Neural crest cell (in vitro differentiated cells): ENCODE measurements at regions not wholly inside any gene's neighbourhood (a gene's known extent, or its start where the extent isn't known, plus 50 kb on each side); places are given as distances from the start of the nearest gene placed in this dataset.

Source experiments
- DNase-seq: peaks from one replicate; pipeline ENCODE4 v3.0.0; 2021; ENCODE audit warnings: low read depth, mixed read lengths, low spot score
- H3K27ac Mint-ChIP-seq: one replicate; pipeline ENCODE4 v1.8.0; 2021; ENCODE audit warnings: mild to moderate bottlenecking, mixed read lengths; ENCODE audit not compliant: unreplicated experiment
- H3K27me3 Mint-ChIP-seq: 2 replicates; pipeline ENCODE4 v1.8.0; 2021; ENCODE audit warnings: low read depth, mild to moderate bottlenecking, mixed read lengths
- H3K36me3 Mint-ChIP-seq: 2 replicates; pipeline ENCODE4 v1.8.0; 2021; ENCODE audit warnings: low read depth, mild to moderate bottlenecking, mixed read lengths
- H3K4me1 Mint-ChIP-seq: 2 replicates; pipeline ENCODE4 v1.8.0; 2021; ENCODE audit warnings: mixed read lengths
- H3K4me3 Mint-ChIP-seq: one replicate; pipeline ENCODE4 v1.8.0; 2021; ENCODE audit warnings: mild to moderate bottlenecking, mixed read lengths
- H3K9me3 Mint-ChIP-seq: 2 replicates; pipeline ENCODE4 v1.8.0; 2021; ENCODE audit warnings: mixed read lengths
- TF ChIP-seq, protein P1 (sequence below): fragments of 200-600 bp; sonication (generic); conservative IDR thresholded peaks from 2 replicates; pipeline ENCODE4 v1.5.0; 2021; ENCODE audit warnings: antibody characterized with exemption, mild to moderate bottlenecking

DNA sequence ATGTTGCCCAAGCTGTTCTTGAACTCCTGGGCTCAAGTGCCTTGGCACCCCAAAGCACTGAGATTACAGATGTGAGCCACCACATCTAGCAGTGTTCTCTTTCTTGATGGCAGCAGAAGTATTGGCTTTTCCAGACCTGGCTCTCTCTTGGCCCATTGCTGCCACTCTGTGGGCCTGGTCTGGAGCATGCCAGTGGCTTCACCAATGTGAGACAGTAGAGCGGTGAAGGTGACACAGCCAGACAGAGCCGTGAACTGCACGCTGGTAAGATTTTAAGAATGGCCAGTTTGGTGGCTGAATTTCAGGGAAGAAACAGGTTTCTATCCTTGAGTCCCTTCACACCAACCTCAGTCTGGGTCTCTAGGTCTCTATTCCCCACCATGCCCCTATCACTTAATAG lies 552.7 kb upstream of the NRP1 start:
- H3K27ac Mint-ChIP-seq: no peak overlapping the region
- H3K4me3 Mint-ChIP-seq: no peak overlapping the region
- peaks cover under 1% of the 10 kb centered on the region for H3K9me3 Mint-ChIP-seq
- no peaks in the 10 kb centered on the region for H3K36me3 Mint-ChIP-seq
- TF ChIP-seq, protein P1, sequence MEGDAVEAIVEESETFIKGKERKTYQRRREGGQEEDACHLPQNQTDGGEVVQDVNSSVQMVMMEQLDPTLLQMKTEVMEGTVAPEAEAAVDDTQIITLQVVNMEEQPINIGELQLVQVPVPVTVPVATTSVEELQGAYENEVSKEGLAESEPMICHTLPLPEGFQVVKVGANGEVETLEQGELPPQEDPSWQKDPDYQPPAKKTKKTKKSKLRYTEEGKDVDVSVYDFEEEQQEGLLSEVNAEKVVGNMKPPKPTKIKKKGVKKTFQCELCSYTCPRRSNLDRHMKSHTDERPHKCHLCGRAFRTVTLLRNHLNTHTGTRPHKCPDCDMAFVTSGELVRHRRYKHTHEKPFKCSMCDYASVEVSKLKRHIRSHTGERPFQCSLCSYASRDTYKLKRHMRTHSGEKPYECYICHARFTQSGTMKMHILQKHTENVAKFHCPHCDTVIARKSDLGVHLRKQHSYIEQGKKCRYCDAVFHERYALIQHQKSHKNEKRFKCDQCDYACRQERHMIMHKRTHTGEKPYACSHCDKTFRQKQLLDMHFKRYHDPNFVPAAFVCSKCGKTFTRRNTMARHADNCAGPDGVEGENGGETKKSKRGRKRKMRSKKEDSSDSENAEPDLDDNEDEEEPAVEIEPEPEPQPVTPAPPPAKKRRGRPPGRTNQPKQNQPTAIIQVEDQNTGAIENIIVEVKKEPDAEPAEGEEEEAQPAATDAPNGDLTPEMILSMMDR: no peak
- peaks cover 11% of the 10 kb centered on the region for H3K4me1 Mint-ChIP-seq
- no peak for DNase-seq
- H3K27me3 Mint-ChIP-seq: no peaks in the 10 kb centered on the region

DNA sequence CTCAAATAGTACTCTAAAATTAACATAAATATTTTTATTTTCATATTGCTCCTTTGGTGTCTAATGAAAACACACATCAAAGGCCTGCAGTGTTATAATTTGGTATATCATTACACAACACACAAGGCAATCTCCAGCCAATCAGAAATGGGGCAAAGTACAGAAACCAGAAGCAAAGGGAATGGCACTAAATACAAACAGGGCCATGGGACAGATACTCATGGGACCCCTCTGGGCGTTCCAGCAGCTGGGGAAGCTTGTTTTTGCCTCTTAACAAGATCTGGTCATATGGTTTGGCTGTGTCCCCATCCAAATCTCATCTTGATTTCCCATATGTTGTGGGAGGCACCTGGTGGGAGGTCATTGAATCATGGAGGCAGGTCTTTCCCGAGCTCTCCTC lies 551.8 kb upstream of the NRP1 start:
- Mint-ChIP-seq H3K36me3 (no peaks in the 10 kb centered on the region), H3K4me1 (peaks cover 11% of the 10 kb centered on the region), H3K9me3 (no peaks in the 10 kb centered on the region), H3K27me3 (no peaks in the 10 kb centered on the region), H3K27ac (no peak overlapping the region), H3K4me3 (no peak overlapping the region)
- TF ChIP-seq, protein P1: no peak
- no peak for DNase-seq

DNA sequence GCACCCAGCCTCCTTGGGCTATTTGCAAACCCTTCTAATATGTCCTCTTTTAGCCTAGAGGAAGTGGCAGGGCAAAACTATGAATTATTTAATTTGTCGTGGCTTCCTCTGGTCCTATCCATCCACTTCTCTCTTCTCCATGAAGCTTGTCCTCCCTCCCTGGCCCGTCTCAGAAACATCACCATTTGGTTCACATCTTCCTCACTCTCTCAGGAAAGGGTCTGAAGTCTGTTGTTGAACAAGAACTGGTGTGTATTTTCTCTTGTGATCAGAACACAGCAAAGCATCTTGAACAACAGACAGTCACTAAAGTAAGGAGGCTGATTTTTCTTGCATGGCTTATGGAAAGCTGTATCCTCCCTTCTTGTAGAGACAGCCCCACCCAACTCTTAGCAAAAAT lies 550.1 kb upstream of the NRP1 start:
- Mint-ChIP-seq H3K9me3 (no peaks in the 10 kb centered on the region), H3K27me3 (no peaks in the 10 kb centered on the region), H3K27ac (no peak overlapping the region), H3K4me1 (peaks cover 5% of the 10 kb centered on the region), H3K36me3 (no peaks in the 10 kb centered on the region), H3K4me3 (no peak overlapping the region)
- TF ChIP-seq, protein P1: no peak
- no peak for DNase-seq

DNA sequence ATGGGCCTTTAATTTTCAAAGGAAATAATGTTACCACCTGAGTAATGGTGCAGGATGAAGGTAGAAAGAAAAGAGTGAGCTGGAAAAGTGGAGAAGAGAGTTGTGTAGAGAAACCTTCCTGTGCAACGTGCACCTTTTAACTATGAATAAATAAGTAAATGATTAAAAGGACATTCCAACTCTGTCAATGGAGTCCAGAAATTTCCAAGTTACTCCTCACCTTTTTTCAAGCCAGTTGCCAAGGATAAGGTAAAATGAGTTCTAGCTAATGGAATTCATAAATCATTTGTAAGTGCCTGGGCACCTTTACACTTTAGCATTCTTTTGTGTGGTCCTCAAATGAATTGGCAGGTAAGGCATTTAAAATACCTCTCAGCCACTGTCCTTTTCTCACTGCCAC lies 549.4 kb upstream of the NRP1 start:
- TF ChIP-seq, protein P1: no peak
- Mint-ChIP-seq H3K36me3 (no peaks in the 10 kb centered on the region), H3K27me3 (no peaks in the 10 kb centered on the region), H3K4me3 (no peak overlapping the region), H3K27ac (no peak overlapping the region), H3K9me3 (no peaks in the 10 kb centered on the region), H3K4me1 (no peaks in the 10 kb centered on the region)
- no peak for DNase-seq

DNA sequence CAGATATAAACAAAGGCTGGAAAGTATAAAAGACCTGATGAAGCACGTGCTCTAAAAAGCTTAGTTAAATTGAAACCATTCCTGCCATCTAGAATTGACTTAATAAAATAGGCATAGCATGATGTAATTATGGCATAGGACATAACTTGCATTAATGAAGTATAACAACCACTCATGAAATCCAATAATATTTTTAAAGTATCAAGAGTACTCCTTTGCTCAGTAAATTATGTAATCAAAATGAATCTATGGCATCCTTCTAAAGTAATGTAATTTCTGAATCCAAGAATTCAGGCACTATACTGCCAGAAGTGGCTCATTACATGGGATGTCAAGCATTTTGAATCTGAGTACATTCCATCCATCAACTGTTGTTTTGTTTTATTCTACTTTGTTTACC lies 548.5 kb upstream of the NRP1 start:
- TF ChIP-seq, protein P1: no peak
- Mint-ChIP-seq H3K4me3 (no peak overlapping the region), H3K4me1 (no peaks in the 10 kb centered on the region)

DNA sequence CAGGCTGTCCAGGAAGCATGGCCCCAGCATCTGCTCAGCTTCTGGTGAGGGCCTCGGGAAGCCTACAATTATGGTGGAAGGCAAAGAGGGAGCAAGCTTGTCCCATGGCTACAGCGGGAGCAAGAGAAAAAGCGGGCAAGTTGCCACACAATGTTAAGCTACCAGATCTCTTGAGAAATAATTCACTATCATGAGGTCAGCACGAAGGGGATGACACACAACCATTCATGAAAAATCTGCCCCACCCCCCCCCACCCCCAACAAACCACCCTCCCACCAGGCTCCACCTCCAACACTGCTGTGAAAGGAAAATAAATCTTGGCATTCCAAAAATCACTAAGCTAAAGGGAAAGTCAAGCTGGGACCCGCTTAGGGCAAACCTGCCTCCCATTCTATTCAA lies 545.8 kb upstream of the NRP1 start:
- Mint-ChIP-seq H3K4me3 (no peak overlapping the region), H3K36me3 (no peaks in the 10 kb centered on the region), H3K27me3 (no peaks in the 10 kb centered on the region), H3K9me3 (peaks cover 3% of the 10 kb centered on the region), H3K27ac (no peak overlapping the region), H3K4me1 (peaks cover 6% of the 10 kb centered on the region)
- no peak for DNase-seq
- TF ChIP-seq, protein P1: no peak

More for the DNA sequence above, 548.5 kb upstream of the NRP1 start:
- Mint-ChIP-seq H3K36me3 (no peaks in the 10 kb centered on the region), H3K27ac (no peak overlapping the region), H3K9me3 (no peaks in the 10 kb centered on the region), H3K27me3 (no peaks in the 10 kb centered on the region)
- no peak for DNase-seq
